PFSK-1 (cell line): ENCODE measurements at regions not wholly inside any gene's neighbourhood (a gene's known extent, or its start where the extent isn't known, plus 50 kb on each side); places are given as distances from the start of the nearest gene placed in this dataset.

Source experiments
- FOXP2 ChIP-seq: optimal IDR thresholded peaks from 2 replicates; pipeline ENCODE3; 2011; ENCODE audit warnings: borderline replicate concordance, control low read depth, inconsistent platforms; ENCODE audit not compliant: insufficient read depth; ENCODE audit errors: extremely low read length, extremely low read depth
- POLR2AphosphoS5 ChIP-seq: IDR thresholded peaks from 2 replicates; pipeline ENCODE4 v1.6.1; 2012; ENCODE audit warnings: low read depth, mild to moderate bottlenecking, control low read depth, low read length, moderate library complexity
- REST ChIP-seq, 2 experiments: IDR thresholded peaks; 2 replicates each; pipeline versions ENCODE4 v1.6.1 to v1.8.0; 2011 to 2012; ENCODE audit warnings: low read depth in 2 of 2, low read length in 2 of 2, control low read depth in 1 of 2, inconsistent platforms in 1 of 2, mild to moderate bottlenecking in 1 of 2, moderate library complexity in 1 of 2; ENCODE audit not compliant: insufficient read depth in 1 of 2
- SIN3A ChIP-seq: IDR thresholded peaks from 2 replicates; pipeline ENCODE4 v1.6.1; 2012; ENCODE audit warnings: mild to moderate bottlenecking, low read length, moderate library complexity, borderline replicate concordance; ENCODE audit not compliant: insufficient read depth
- TAF1 ChIP-seq: IDR thresholded peaks from 2 replicates; pipeline ENCODE4 v1.6.1; 2012; ENCODE audit warnings: low read length, control low read depth, borderline replicate concordance; ENCODE audit not compliant: insufficient read depth

- no peak for TF ChIP-seq POLR2AphosphoS5
- TF ChIP-seq FOXP2: no peak
- TF ChIP-seq SIN3A: no peak
- no peak for TF ChIP-seq TAF1
- TF ChIP-seq REST (IDR thresholded peaks at IDR 0.05; ENCODE audit: insufficient read depth in 1 of 2, low read depth in 2 of 2, low read length in 2 of 2): no peak
These were observed 636.7 kb downstream of the NR2F1-AS1 start for GRCh38 chr5:92944337-92944736.

GRCh38 chr5:92942762-92943161 is 638.3 kb downstream of the NR2F1-AS1 start:
- TF ChIP-seq TAF1: no peak
- TF ChIP-seq SIN3A: no peak
- TF ChIP-seq FOXP2: no peak
- TF ChIP-seq POLR2AphosphoS5: no peak
- no peak for TF ChIP-seq REST (IDR thresholded peaks at IDR 0.05; ENCODE audit: insufficient read depth in 1 of 2, low read depth in 2 of 2, low read length in 2 of 2)

GRCh38 chr5:92941806-92942205 is 639.2 kb downstream of the NR2F1-AS1 start:
- TF ChIP-seq TAF1 (no peak), REST (IDR thresholded peaks at IDR 0.05; ENCODE audit: insufficient read depth in 1 of 2, low read depth in 2 of 2, low read length in 2 of 2) (no peak), SIN3A (no peak), FOXP2 (no peak), POLR2AphosphoS5 (no peak)

DNA sequence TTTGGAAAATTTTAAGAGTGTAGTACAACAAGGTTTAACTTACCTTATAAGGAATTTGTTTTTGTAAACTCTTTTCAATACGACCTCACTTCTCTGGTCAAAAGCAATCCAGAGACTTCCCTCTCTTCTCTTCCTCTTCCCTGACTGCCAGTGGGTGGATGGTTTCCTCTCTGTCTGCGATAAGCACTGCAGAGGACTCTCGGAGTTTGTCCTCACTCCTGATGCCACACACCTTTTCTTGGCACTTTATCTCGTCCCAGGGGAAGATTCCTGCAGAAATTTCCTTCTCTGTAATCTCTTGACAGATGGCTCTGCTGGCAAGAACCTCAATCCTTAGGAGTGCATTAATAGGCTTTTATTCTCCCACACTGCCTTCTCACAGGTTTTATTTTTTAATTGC is 641.6 kb downstream of the NR2F1-AS1 start:
- TF ChIP-seq POLR2AphosphoS5 (no peak), SIN3A (no peak), FOXP2 (no peak), TAF1 (no peak), REST (IDR thresholded peaks at IDR 0.05; ENCODE audit: insufficient read depth in 1 of 2, low read depth in 2 of 2, low read length in 2 of 2) (no peak)

- no peak for TF ChIP-seq REST (IDR thresholded peaks at IDR 0.05; ENCODE audit: insufficient read depth in 1 of 2, low read depth in 2 of 2, low read length in 2 of 2)
These were observed 651.0 kb downstream of the NR2F1-AS1 start for GRCh38 chr5:92930057-92930456.
